ENCODE measurements at regions not wholly inside any gene's neighbourhood (a gene's known extent, or its start where the extent isn't known, plus 50 kb on each side); places are given as distances from the start of the nearest gene placed in this dataset.

DNA sequence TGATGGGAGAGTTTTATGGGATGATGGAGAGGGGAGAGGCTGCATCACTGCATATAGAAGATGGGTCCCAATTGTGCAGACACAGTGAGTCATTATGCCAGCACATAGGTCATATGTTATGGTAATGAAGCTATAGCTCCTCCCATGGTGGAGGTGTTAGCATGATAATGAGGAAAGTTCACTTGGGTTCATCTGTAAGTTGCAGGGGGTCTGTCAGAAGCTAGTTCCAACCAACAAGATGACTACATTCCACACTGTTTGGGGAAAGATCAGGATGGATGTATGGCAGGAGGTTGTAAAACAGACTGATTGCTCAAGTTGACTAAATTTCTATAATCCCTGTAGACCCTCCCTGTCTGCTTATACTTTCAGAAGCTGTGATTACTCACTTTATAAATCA is 561.3 kb downstream of the C12orf50 start:
- H3K4me3 ChIP-seq (ENCODE audit: control insufficient read depth in 2 of 3, extremely low read depth in 1 of 3, insufficient read depth in 2 of 3, low read depth in 1 of 3, low read length in 3 of 3) = no peak overlapping the region
- no peak for TF ChIP-seq EZH2 (IDR thresholded peaks at IDR 0.05; ENCODE audit: low read length)
- TF ChIP-seq, protein P1, sequence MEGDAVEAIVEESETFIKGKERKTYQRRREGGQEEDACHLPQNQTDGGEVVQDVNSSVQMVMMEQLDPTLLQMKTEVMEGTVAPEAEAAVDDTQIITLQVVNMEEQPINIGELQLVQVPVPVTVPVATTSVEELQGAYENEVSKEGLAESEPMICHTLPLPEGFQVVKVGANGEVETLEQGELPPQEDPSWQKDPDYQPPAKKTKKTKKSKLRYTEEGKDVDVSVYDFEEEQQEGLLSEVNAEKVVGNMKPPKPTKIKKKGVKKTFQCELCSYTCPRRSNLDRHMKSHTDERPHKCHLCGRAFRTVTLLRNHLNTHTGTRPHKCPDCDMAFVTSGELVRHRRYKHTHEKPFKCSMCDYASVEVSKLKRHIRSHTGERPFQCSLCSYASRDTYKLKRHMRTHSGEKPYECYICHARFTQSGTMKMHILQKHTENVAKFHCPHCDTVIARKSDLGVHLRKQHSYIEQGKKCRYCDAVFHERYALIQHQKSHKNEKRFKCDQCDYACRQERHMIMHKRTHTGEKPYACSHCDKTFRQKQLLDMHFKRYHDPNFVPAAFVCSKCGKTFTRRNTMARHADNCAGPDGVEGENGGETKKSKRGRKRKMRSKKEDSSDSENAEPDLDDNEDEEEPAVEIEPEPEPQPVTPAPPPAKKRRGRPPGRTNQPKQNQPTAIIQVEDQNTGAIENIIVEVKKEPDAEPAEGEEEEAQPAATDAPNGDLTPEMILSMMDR (optimal IDR thresholded peaks at IDR 0.05 in 1 of 3, IDR thresholded peaks at IDR 0.05 in 1 of 3, conservative IDR thresholded peaks at IDR 0.05 in 1 of 3; ENCODE audit: extremely low read depth in 1 of 3, insufficient read depth in 2 of 3, low read length in 3 of 3) = no peak
- H2AFZ ChIP-seq (ENCODE audit: control insufficient read depth, low read length) = no peak overlapping the region
- no peaks in the 10 kb centered on the region for H3K4me1 ChIP-seq (ENCODE audit: control insufficient read depth, extremely low read depth, insufficient read depth, low read length)
- no peaks in the 10 kb centered on the region for H3K9me1 ChIP-seq (ENCODE audit: control insufficient read depth, extremely low read depth, insufficient read depth, low read length)
- no peaks in the 10 kb centered on the region for H3K79me2 ChIP-seq (ENCODE audit: control insufficient read depth, insufficient read depth, low read length)
- no peaks in the 10 kb centered on the region for H4K20me1 ChIP-seq (ENCODE audit: control insufficient read depth, extremely low read depth, insufficient read depth, low read length)
- H3K9me3 ChIP-seq (ENCODE audit: control insufficient read depth, low read depth, low read length) = no peaks in the 10 kb centered on the region
- dilution Hi-C loops (cut with MboI; ENCODE audit: extremely low pct_ligation_motif_present, low sequenced_read_pairs) = no loop called here
- no peak overlapping the region for H3K27ac ChIP-seq (ENCODE audit: control insufficient read depth, insufficient read depth, low read length)
- no peaks in the 10 kb centered on the region for H3K36me3 ChIP-seq (ENCODE audit: control insufficient read depth in 2 of 2, extremely low read depth in 1 of 2, insufficient read depth in 2 of 2, low read length in 2 of 2)
- no peaks in the 10 kb centered on the region for H3K27me3 ChIP-seq (ENCODE audit: control insufficient read depth, extremely low read depth, insufficient read depth, low read length)
- no peak for FAIRE-seq
- no peak overlapping the region for H3K4me2 ChIP-seq (ENCODE audit: control insufficient read depth, extremely low read depth, insufficient read depth, low read depth, low read length)
- H3K9ac ChIP-seq (ENCODE audit: control insufficient read depth, extremely low read depth, insufficient read depth, low read length) = no peak overlapping the region
- DNase-seq (ENCODE audit: low read depth, low spot score) = no peak

- dilution Hi-C loops (cut with MboI; ENCODE audit: extremely low pct_ligation_motif_present, low sequenced_read_pairs) = no loop called here
- H3K79me2 ChIP-seq (ENCODE audit: control insufficient read depth, insufficient read depth, low read length) = no peaks in the 10 kb centered on the region
- H2AFZ ChIP-seq (ENCODE audit: control insufficient read depth, low read length) = no peak overlapping the region
- H3K4me3 ChIP-seq (ENCODE audit: control insufficient read depth in 2 of 3, extremely low read depth in 1 of 3, insufficient read depth in 2 of 3, low read depth in 1 of 3, low read length in 3 of 3) = no peak overlapping the region
- no peaks in the 10 kb centered on the region for H3K9me1 ChIP-seq (ENCODE audit: control insufficient read depth, extremely low read depth, insufficient read depth, low read length)
- H3K27me3 ChIP-seq (ENCODE audit: control insufficient read depth, extremely low read depth, insufficient read depth, low read length) = no peaks in the 10 kb centered on the region
- H3K4me1 ChIP-seq (ENCODE audit: control insufficient read depth, extremely low read depth, insufficient read depth, low read length) = no peaks in the 10 kb centered on the region
- TF ChIP-seq, protein P1 (optimal IDR thresholded peaks at IDR 0.05 in 1 of 3, IDR thresholded peaks at IDR 0.05 in 1 of 3, conservative IDR thresholded peaks at IDR 0.05 in 1 of 3; ENCODE audit: extremely low read depth in 1 of 3, insufficient read depth in 2 of 3, low read length in 3 of 3) = no peak
- no peak for TF ChIP-seq EZH2 (IDR thresholded peaks at IDR 0.05; ENCODE audit: low read length)
- H4K20me1 ChIP-seq (ENCODE audit: control insufficient read depth, extremely low read depth, insufficient read depth, low read length) = no peaks in the 10 kb centered on the region
- no peak overlapping the region for H3K27ac ChIP-seq (ENCODE audit: control insufficient read depth, insufficient read depth, low read length)
- H3K36me3 ChIP-seq (ENCODE audit: control insufficient read depth in 2 of 2, extremely low read depth in 1 of 2, insufficient read depth in 2 of 2, low read length in 2 of 2) = no peaks in the 10 kb centered on the region
- no peaks in the 10 kb centered on the region for H3K9me3 ChIP-seq (ENCODE audit: control insufficient read depth, low read depth, low read length)
- no peak overlapping the region for H3K4me2 ChIP-seq (ENCODE audit: control insufficient read depth, extremely low read depth, insufficient read depth, low read depth, low read length)
- no peak for DNase-seq (ENCODE audit: low read depth, low spot score)
- no peak overlapping the region for H3K9ac ChIP-seq (ENCODE audit: control insufficient read depth, extremely low read depth, insufficient read depth, low read length)
- FAIRE-seq = no peak
These were observed 564.6 kb downstream of the C12orf50 start for GRCh38 chr12:87464565-87464964.

Measured in keratinocyte (primary cell).